Urothelium cell line (cell line): ENCODE measurements at regions not wholly inside any gene's neighbourhood (a gene's known extent, or its start where the extent isn't known, plus 50 kb on each side); places are given as distances from the start of the nearest gene placed in this dataset.

Source experiments
- DNase-seq: peaks from one replicate; pipeline ENCODE4 v3.0.0; 2011; ENCODE audit warnings: low spot score, mixed read lengths
- FAIRE-seq: peaks from 2 replicates; lab custom pipeline; 2011; peaks lifted over from hg19 to GRCh38; lab: Jason Lieb, UNC

DNA sequence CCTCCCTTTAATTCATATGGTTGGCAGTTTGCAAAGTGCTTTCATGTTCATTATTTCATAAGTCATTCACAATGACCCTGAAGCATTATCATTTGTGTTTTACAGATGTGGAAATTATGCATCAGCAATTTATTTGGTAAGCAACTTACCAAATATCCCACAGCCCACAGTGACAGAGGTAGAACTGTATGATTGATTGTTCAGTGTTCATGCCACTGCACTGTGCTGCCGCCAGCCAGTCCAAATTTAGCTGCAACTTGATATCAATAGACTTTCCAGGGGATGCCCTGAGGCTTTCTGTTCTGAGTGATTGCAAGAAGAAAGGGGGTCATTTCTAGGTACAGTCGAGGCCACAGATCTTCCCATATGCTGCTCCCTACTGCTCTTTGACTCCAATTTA lies 380.3 kb downstream of the PLPP3 start:
- FAIRE-seq, result no peak
- no peak for DNase-seq

DNA sequence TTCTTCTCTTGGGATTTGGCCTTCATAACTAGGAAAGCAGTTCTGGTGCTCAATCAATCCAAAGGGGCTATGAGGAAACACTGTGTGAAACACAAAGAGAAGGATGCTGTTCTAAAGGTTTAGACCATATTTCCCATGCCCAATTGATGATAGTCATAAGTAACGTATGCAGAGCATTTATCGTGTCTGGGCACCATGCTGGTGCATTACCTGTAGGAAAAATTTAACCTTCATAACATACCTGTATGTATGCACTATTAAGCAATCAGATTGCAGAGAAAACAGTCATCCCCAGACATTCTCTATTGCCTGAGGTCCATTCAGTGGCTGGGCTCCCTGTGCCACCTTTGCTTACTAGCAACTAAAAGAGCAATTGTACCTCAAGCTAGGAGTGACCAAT lies 381.4 kb downstream of the PLPP3 start:
- DNase-seq (no peak), FAIRE-seq (no peak)

DNA sequence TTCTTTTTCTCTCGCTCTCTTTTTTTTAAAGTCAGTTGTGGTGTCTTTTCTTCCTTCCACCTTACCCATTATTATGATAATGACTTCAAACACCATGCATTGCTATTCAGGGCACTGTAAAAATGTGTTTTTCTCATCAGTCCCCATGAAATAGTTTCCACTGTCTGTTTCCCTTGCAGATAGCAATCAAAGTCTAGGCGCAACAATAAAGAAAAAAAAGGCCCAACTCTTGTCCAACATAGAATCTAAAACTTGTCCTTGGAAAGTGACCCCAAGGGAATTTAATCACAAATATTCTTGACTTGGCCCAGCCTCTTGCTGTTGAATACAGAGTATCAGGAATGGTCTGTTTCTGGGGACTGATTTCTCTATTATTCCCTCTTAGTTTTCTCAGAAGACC lies 382.5 kb downstream of the PLPP3 start:
- no peak for DNase-seq
- FAIRE-seq, result no peak

DNA sequence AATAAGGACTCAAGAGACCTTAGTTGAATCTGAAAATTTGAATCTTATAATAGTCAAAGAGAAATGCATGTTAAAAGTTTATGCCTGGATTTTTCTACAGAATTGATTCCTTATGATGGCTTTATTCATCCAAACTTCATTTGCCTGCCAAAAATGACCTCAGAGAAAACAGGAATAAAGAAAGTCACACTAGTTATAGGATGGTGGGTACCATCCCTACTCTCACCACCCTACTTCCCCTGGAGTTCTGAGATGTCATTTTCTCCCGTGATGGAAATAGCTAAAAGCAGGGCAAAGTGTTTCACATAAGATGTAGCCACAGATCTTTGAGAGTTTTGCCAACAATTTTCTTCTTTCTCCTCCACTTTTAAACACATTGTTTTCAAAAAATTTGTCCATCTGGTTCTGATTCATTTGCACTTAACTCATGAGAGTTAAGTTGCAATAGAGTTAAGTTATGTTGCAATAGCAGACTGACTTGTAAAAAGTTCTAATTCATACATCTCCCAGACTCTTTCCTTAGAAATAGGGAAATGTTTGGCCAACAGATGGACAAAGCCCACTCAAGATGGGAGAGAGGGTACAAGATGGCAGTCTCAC lies 384.6 kb downstream of the PLPP3 start:
- FAIRE-seq, result no peak
- no peak for DNase-seq

DNA sequence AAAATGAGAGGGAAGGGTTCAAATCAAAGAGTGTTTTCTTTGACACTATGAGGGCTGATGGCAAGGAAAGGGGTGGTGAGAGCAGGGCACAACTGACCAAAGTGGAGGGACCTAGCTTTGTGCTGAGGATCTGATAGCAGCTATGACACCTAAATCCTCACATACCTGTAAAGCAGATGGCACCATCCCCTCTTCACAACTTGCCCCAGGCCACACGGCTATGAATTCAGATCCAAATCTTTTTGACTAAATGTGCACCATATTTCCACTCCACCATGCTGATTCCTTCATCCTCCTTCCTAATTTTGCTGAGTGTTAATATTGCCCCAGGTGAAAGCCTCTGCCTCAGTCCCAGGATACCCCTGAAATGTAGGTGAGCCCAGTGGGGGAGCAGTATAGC lies 385.7 kb downstream of the PLPP3 start:
- no peak for DNase-seq
- no peak for FAIRE-seq

DNA sequence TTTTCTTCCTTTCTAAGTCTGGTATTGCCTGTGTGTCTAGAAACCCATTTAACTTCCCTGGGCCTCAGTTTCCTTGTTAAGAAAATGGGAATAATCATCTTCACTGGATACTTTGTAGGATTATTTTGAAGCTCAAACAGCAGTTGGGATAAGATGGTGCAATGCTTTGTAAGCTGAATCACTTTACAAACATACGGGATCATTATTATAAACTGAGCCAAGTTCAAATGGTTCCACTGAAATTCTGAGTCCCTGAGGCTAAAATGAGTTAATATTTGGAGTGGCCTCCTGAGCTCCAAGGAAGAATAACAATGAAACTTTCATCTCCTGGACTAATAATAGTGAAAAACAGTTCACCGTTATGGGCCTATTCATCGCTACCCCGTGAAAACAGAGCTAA lies 388.0 kb downstream of the PLPP3 start:
- DNase-seq (no peak), FAIRE-seq (no peak)

DNA sequence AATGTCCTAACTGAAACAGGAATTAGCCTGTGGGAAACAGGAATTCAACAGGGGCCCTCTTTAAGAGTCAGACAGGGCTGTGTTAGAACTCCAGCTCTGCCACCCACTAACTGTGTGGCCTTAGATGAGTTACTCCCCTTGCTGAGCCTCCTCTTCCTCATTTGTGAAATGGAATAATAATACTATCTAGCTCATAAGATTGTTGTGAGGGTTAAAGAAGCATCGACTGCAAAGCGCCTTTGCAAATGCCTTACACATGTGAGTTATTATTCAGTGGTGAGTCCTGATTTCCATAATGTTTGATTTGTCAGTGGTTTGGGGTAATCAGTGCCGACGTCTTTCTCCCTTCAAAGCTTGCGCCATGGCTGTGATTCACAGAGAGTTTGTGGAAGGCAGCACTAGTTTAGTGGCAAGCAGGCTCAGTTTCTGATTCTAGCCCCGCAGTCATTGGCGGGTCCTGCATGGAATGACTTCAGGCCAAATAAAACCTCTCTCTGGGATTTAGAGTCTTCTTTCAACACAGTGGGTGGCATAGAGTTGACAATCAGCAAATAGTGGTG lies 388.5 kb downstream of the PLPP3 start:
- FAIRE-seq (no peak), DNase-seq (no peak)

DNA sequence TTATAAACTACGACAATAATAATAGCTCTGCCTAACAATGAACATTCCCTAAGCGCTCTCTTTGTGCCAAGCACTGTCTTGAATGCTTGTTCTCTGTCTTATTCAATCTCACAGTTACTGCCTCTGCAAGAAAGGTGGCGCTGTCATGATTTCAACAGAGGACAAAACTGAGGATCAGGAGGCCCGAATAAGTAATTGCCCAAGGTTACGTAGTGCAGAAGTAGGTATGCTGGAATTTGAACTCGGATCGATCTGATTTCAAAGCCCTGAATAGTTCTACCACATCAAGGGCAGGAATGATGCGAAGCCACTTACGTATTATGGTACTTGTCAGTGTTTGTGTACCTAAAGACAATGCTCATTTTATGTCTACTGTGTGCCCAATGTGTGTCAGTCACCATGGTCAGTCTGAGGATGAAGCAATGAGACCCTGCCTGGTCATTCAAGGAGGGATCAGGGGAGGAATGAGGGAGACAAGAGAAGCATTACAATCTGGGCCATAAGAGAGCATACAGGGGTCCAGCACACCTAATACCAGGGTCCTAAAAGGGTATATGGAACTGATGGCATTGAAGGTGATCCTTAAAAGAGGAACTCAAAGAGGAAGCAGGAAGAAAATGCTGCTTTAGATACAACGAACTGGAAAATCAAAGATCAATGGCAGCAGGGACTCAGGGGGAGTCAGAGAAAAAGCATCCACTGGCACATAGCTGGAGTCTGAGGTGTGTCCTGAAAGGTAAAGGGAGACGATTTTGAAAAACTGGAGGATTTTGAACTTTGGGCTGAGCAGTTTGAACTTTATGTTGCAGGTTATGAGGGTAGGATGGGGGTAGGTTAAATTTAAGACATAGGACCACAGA lies 389.2 kb downstream of the PLPP3 start:
- FAIRE-seq (no peak), DNase-seq (no peak)

DNA sequence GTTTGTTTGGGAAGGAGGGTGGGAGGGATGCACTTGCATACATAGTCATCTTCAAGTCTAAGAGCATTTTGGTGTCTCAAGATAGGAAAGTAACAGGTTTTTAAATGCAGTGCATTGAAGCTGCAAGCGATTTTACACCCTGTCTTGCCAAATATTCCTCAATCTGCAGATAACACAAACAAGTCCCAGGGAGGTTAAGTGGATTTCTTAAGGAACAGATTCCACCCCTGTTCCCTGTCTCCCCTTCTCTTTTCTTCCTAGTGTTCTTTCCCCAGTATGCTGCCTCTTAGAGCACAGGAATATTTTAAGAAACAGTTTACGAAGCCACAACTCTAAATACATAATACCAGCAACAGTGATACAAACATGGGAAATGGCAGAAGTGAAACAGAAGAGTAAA lies 389.9 kb downstream of the PLPP3 start:
- no peak for FAIRE-seq
- DNase-seq, result no peak

DNA sequence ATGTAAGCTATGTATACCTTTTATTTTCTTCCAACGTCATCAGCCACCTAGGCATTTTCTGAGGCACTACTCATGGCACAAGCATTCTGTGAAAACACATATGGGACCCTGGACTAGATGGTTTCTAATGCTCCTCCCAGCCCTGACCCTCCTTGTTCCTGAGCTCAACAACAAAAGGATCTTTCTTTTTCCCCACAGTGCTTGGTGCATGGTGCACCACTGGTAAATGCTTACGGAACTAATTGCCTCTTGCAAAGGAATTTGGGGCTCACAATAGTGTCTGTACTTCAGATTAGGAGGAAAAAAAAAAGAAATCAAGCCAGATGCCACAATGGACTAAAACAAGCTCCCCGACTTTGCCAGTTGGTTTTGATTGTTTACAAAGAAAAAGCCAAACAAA lies 390.5 kb downstream of the PLPP3 start:
- FAIRE-seq (no peak), DNase-seq (no peak)

DNA sequence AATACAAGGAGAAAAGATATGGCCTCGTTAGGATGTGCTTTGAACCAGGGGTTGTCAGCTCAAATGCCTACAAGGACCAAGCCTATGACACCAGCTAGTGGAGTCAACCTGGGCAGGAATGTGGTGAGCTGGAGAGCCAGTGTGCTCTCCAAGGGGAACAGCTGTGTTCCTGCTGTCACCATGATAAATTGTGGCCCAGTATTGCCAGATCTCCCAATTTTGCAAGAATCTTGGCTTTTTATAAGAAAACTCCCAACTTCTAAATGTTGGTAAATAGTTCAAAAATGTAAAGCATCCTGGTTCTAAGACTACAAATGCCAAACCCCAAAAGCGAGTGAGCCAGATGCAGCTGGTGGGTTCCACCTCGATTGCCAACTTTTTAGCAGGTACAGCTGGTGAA lies 391.1 kb downstream of the PLPP3 start:
- DNase-seq (no peak), FAIRE-seq (no peak)

DNA sequence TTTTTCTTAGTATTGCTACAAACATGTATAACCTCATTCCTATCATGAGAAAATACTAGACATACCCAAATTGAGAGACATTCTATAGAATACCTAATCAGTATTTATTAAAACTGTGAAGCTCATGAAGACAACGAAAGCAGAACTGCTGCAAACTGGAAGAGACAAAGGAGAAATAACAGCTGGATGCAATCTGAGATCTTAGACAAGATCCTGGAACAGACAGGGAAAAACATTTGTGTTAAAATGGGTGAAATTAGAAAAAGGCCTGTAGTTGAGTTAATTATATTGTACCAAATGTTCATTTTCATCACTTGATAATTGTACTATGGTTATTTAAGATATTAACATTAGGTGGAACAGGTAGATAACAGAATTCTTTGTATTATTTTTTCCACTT lies 392.0 kb downstream of the PLPP3 start:
- no peak for FAIRE-seq
- no peak for DNase-seq

DNA sequence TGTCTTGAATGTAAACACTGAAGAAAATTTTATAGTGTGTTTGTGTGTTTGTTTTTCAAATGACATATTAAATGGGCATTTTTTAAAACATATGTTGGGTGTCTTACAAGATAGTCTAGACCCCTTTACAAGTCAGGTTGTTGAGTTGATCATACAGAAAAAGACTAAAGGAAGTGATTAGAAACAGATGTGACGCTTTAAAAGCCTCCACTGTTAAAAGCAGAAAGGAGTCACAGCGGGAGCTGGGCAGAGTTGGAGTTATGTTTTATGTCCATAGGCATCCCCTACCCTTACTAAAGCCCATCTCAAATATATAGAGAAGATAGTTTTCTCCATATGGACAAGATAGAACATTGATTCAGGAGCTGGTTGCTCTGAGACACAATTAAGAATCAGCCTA lies 393.9 kb downstream of the PLPP3 start:
- DNase-seq (no peak), FAIRE-seq (no peak)

DNA sequence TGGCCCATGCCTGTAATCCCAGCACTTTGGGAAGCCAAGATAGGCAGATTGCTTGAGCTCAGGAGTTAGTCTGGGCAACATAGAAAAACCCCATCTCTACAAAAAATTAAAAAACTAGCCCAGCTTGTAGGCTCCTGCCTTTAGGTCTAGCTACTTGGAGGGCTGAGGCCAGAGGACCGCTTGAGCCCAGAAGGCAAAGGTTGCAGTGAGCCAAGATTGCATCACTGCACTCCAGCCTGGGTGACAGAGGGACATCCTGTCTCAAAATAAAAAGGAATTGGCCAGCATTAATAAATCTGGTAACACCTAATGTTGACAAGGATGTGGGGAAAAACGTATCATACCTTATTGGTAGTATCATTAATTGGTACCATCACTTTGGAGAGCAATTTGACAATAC lies 396.2 kb downstream of the PLPP3 start:
- DNase-seq (no peak), FAIRE-seq (no peak)

DNA sequence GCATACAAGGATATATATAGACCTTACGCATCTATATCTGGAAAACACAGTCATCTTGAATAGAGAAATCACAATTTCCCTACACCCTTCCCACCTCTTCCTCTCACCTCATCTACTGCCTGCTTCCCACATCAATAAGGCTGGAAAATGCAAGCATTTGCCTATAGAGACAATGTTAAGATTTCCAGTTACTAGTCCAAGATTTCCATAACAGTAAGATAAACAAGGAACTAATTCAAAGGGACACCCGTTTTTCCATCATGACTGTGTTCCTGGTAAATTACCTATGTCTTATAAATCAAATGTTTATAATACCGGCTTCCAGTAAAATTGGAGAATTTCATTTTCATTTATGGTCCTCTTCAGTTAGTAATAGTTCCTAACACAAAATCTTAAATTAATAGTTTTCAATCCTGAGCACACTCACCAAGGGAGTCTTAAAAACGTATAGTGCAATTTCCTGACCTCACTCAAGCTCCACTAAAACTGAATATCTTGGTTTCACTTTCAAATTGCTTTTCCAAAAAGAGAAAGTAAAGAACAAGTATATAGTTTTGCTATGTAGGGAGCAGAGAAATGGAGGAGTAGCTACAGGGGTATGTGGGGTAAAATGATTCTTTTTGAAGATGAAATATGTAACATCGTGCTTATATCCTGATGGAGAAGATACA lies 398.7 kb downstream of the PLPP3 start:
- no peak for DNase-seq
- FAIRE-seq, result no peak

DNA sequence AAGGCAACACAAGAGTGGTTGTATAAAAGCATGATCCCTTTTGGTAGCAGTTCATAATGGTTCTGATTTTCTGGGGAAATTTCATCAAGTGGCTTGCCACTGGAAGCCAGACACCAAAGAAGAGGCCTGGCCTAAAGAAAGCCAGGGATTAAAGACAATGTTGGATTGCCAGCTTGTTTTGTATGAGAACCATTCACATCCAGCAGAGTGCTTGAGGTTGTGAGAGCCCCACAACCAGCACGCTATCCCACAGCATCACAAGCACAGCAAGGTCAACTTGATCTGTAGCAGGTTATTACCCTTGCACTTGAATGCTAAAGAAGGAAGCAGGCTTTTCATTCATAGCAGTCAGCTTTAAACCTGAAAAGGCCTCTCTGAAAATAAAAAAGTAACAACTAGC lies 399.8 kb downstream of the PLPP3 start:
- FAIRE-seq, result no peak

DNA sequence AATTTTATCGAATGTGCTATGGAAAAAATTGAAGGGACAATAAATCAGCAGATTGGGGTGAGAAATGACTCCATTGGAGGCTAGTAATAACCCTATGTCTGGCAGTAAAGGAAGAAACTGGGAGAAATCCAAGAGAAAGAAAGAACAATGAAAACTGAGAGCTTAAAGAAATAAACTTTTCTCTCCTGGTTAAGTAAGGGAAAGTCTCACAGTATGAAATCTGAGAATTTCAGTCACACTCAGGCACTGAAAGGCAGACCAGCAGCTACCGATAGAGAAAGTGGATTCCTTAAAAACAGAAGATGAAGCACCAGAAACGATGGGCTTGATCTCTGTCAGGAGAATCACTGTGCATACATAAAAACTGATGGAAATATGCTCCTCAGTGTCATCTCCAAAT lies 404.2 kb downstream of the PLPP3 start:
- no peak for FAIRE-seq
- no peak for DNase-seq

More for the DNA sequence above, 399.8 kb downstream of the PLPP3 start:
- DNase-seq, result no peak

DNA sequence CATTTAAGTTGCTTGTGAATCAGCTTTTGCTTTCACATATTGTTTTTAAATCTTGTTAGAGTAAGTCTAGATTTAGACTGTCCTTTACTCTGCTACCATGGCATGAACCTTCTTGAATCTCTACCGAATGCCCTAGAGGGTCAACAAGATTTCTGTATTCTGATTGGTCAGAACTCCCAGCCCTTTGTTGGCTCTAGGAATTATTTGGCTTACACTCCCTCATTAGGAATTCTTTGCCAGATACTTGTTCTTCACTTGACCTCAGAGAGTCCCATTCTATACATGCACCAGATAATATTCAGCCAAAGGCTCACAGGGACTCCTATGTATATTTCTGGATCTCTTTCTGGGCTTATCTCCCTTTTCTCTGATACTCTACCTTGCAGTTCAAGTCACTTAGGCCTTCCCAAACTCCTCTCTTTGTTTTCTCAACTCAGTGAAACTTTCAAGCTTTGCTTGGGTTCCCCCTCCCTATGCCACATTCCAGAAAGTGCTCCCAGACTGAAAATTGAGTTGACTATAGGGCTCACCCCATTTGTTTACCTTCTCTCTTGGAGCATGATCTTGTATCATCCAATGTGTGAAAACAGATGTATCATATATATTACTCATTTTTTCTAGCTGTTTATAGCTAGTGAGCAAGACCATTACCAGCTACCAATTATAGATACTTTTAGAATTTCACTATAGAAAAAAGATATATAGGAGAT lies 405.0 kb downstream of the PLPP3 start:
- no peak for FAIRE-seq
- DNase-seq, result no peak

DNA sequence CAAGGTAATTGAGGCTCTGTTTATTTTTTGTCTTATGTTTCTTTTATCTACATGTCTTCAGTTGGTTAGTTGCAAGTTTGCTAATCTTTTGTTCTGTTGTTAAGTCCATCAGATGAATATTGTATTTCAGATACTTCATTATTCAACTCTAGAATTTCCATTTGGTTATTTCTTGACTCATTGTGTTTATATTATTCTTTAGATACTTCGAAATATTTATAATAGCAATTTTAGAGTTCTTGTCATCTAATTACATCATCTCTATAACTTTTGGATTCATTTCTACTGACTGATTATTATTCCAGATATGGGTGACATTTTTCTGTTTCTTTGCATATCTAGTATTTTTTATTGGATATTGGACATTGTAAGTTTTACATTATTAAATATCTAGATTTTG lies 405.6 kb downstream of the PLPP3 start:
- no peak for FAIRE-seq

DNA sequence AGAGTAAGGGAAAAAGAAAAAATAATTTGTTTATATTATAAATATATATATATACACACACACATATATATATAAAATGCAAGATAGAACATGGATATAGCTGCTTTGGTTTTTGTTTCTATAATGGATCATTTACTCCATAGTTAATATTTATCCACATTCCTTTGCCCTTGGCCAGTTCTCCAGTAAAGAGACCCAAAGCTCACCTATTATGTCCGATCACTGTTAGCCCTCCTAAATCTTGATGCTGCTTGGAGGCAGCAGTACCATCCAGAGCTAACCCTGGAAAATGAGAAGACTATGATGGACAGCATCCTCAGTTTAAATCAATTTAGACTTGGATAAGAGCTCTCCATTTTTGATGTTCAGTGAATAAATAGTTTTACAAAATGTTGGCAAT lies 407.7 kb downstream of the PLPP3 start:
- no peak for FAIRE-seq
- DNase-seq, result no peak

More for the DNA sequence above, 405.6 kb downstream of the PLPP3 start:
- DNase-seq, result no peak

DNA sequence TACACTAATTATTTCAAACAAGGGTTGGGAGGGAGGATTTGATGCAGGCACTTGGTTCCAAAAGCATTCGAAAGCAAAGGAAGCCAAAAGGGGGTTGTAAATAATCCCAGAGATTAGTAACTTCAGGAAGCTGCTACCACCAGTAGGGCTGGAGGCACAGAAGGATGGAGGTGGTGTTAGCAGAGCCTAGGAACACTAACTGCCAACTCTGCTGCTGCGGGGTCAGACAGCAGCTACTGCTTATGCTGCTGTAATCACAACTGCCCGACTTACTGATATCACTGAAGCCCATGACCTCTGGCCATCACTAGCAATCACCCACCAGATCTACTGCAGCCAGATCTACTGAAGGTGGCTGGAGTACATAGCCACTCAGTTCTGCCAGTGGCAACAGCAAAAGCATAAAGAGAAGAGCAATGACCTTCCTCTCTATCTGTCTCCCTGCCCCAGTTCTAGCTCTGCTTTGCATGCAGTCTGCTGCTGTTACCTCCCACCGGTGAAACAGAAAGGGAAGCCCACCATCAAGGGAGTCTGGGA lies 408.5 kb downstream of the PLPP3 start:
- FAIRE-seq (no peak), DNase-seq (no peak)
